ENCODE measurements at regions not wholly inside any gene's neighbourhood (a gene's known extent, or its start where the extent isn't known, plus 50 kb on each side); places are given as distances from the start of the nearest gene placed in this dataset.

DNA sequence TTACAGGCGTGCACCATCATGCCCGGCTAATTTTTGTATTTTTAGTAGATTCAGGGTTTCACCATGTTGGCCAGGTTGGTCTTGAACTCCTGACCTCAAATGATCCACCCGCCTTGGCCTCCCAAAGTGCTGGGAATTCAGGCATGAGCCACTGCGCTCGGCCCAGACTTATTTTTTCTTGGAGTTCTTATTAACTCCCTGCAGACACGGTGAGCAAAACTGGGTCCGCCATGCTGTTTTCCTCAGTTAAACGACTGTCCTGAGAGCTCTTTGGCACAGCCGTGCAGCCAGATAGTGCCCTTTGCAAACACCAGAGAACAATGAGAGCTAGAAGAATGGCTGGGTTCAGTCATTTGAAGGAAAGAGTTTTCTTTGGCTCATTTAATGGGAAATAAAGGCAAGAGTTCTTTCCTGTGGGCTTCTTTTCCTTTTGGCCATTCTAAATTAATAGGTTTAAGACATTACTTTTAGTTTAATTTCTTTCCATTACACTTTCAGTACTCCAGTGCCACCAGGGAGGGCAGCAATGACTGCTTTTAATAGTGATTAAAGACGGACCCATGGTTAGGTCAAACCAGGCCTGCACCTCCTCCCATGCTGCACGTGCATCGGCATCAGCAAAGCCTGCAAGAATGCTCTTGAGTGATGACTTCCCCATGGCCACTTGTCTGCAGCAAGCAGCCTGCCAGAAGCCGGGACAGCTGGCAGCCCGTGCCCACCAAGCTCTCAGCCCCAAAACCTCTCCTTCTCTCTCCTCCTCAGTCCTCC lies 60.7 kb downstream of the VCPKMT start:
- Histone ChIP-seq H3K27me3 (ENCODE audit: control insufficient read depth, insufficient read depth, low read length) (no peaks in the 10 kb centered on the region), H3K4me1 (ENCODE audit: control insufficient read depth, insufficient read depth, low read length) (0 out of 2 replicates have a peak, but pooled peaks cover 6% of the 10 kb centered on the region), H3K36me3 (ENCODE audit: control insufficient read depth, insufficient read depth, low read length) (no peaks in the 10 kb centered on the region), H3K9ac (ENCODE audit: low read depth, low read length) (no peak overlapping the region), H3K4me3 (ENCODE audit: low read depth, low read length) (no peak overlapping the region), H3K27ac (ENCODE audit: low read depth, low read length) (no peak overlapping the region), H3K9me3 (ENCODE audit: control insufficient read depth, insufficient read depth, low read length) (no peaks in the 10 kb centered on the region)

DNA sequence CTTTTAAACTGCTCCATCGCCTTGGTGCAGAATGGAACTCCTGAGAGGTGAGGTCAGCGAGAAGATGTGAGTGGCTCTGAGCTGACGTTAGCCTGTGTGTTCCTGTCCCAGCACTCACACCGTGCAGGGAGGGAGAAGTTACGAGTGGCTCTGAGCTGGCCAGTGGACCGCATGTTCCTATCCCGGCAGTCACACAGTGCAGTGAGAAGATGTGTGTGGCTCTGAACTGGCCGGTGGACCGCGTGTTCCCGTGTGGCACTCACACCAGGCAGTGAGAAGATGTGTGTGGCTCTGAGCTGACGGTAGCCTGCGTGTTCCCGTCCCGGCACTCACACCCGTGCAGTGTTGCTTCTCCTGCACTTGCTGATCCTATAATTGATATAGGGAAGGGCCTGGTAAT lies 59.9 kb downstream of the VCPKMT start:
- Histone ChIP-seq H3K4me3 (ENCODE audit: low read depth, low read length) (no peak overlapping the region), H3K9ac (ENCODE audit: low read depth, low read length) (no peak overlapping the region), H3K4me1 (ENCODE audit: control insufficient read depth, insufficient read depth, low read length) (peaks cover 14% of the 10 kb centered on the region), H3K9me3 (ENCODE audit: control insufficient read depth, insufficient read depth, low read length) (no peaks in the 10 kb centered on the region), H3K36me3 (ENCODE audit: control insufficient read depth, insufficient read depth, low read length) (no peaks in the 10 kb centered on the region), H3K27me3 (ENCODE audit: control insufficient read depth, insufficient read depth, low read length) (no peaks in the 10 kb centered on the region), H3K27ac (ENCODE audit: low read depth, low read length) (no peak overlapping the region)

DNA sequence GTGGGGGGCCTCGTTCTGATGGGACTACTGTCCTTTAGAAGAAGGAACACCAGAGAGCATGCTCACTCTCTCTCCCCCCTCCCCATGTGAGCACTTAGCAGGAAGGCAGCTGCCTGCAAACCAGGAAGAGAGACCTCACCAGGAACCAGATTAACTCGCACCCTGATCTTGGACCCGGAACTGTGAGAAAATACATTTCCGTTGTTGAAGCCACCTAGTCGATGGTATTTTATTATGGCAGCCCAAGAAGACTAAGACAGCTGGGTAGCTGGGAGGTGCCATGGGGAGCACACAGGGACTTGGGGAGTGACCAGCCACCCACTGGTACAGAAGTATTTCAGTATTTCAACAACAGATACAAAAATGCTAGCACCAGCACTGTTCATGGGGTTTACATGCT lies 59.0 kb downstream of the VCPKMT start:
- no peaks in the 10 kb centered on the region for H3K9me3 ChIP-seq (ENCODE audit: control insufficient read depth, insufficient read depth, low read length)
- H3K27ac ChIP-seq (ENCODE audit: low read depth, low read length) = no peak overlapping the region
- H3K27me3 ChIP-seq (ENCODE audit: control insufficient read depth, insufficient read depth, low read length) = no peaks in the 10 kb centered on the region
- peaks cover 22% of the 10 kb centered on the region for H3K4me1 ChIP-seq (ENCODE audit: control insufficient read depth, insufficient read depth, low read length)
- no peak overlapping the region for H3K4me3 ChIP-seq (ENCODE audit: low read depth, low read length)
- no peaks in the 10 kb centered on the region for H3K36me3 ChIP-seq (ENCODE audit: control insufficient read depth, insufficient read depth, low read length)
- no peak overlapping the region for H3K9ac ChIP-seq (ENCODE audit: low read depth, low read length)

DNA sequence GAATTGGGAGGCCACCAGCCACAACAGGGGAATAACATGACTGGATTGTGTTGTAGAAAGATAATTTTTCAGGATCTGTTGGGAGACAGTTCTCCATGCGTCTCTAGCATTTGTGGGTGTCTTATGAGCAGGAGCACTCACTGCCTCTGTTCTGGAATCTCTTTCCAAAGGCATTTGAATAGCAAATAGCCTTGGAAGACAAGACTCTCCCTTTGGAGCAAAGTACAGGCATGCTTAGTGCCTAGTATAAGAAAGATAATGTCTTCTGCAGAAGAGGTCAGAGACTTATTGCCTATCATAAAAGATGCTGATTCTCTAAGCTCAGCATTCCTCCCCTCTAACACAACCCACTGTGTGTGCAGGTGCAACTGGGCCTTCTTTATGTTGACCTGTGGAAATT lies 58.3 kb downstream of the VCPKMT start:
- H3K36me3 ChIP-seq (ENCODE audit: control insufficient read depth, insufficient read depth, low read length) = no peaks in the 10 kb centered on the region
- no peak overlapping the region for H3K4me3 ChIP-seq (ENCODE audit: low read depth, low read length)
- H3K9me3 ChIP-seq (ENCODE audit: control insufficient read depth, insufficient read depth, low read length) = no peaks in the 10 kb centered on the region
- no peak overlapping the region for H3K27ac ChIP-seq (ENCODE audit: low read depth, low read length)
- no peak overlapping the region for H3K9ac ChIP-seq (ENCODE audit: low read depth, low read length)
- H3K4me1 ChIP-seq (ENCODE audit: control insufficient read depth, insufficient read depth, low read length) = peaks cover 29% of the 10 kb centered on the region
- no peaks in the 10 kb centered on the region for H3K27me3 ChIP-seq (ENCODE audit: control insufficient read depth, insufficient read depth, low read length)
